ENCODE measurements at regions not wholly inside any gene's neighbourhood (a gene's known extent, or its start where the extent isn't known, plus 50 kb on each side); places are given as distances from the start of the nearest gene placed in this dataset.

DNA sequence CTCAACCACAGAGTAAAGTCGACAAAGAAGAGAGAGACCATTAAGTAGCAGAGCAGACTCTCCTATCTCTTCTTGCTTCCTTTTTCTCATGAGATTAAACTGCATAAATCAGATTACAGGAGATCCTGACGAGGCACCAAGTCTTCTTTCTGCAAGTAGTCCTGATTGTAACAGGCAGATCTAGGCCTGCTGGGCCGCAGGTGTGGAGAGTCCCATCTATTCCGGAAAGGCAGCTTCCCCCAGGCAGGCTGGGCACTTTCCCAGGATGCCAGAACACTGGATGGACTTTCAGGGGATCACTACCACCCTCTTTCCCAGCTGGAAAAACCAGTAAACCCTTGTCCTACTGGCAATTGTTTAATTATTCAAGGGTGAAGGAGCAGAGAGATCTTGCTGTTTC is 173.0 kb upstream of the CADM1 start:
- peak; percentile 29 for DNase-seq
- H3K4me3 ChIP-seq = no peak overlapping the region
- H3K27me3 ChIP-seq = no peaks in the 10 kb centered on the region
- TF ChIP-seq EP300 (IDR thresholded peaks at IDR 0.05) = no peak
- no peak for TF ChIP-seq POLR2A (IDR thresholded peaks at IDR 0.05)
- TF ChIP-seq POLR2AphosphoS5 (IDR thresholded peaks at IDR 0.05) = no peak
- TF ChIP-seq, protein P1, sequence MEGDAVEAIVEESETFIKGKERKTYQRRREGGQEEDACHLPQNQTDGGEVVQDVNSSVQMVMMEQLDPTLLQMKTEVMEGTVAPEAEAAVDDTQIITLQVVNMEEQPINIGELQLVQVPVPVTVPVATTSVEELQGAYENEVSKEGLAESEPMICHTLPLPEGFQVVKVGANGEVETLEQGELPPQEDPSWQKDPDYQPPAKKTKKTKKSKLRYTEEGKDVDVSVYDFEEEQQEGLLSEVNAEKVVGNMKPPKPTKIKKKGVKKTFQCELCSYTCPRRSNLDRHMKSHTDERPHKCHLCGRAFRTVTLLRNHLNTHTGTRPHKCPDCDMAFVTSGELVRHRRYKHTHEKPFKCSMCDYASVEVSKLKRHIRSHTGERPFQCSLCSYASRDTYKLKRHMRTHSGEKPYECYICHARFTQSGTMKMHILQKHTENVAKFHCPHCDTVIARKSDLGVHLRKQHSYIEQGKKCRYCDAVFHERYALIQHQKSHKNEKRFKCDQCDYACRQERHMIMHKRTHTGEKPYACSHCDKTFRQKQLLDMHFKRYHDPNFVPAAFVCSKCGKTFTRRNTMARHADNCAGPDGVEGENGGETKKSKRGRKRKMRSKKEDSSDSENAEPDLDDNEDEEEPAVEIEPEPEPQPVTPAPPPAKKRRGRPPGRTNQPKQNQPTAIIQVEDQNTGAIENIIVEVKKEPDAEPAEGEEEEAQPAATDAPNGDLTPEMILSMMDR (IDR thresholded peaks at IDR 0.05) = no peak
- intact Hi-C loops (cut with DNase I) = no loop called here
- H3K27ac ChIP-seq = no peak overlapping the region
- peaks cover 0 to 15% (median 0%) of the 10 kb centered on the region in 4 donors for H3K4me1 ChIP-seq
- WGBS, 2 donors = 83 to 86% methylated on average over 4 of the region's 4 CpGs
- H3K36me3 ChIP-seq = no peaks in the 10 kb centered on the region
- no peaks in the 10 kb centered on the region for H3K9me3 ChIP-seq

- peaks cover 0 to 15% (median 0%) of the 10 kb centered on the region in 4 donors for H3K4me1 ChIP-seq
- no peaks in the 10 kb centered on the region for H3K9me3 ChIP-seq
- no peak overlapping the region for H3K27ac ChIP-seq
- WGBS, 2 donors = 87 to 91% methylated on average over 4 of the region's 4 CpGs
- intact Hi-C loops (cut with DNase I) = no loop called here
- TF ChIP-seq, protein P1 (IDR thresholded peaks at IDR 0.05) = no peak
- no peak for TF ChIP-seq POLR2A (IDR thresholded peaks at IDR 0.05)
- no peak for DNase-seq
- H3K27me3 ChIP-seq = no peaks in the 10 kb centered on the region
- no peak overlapping the region for H3K4me3 ChIP-seq
- no peaks in the 10 kb centered on the region for H3K36me3 ChIP-seq
Observed at GRCh38 chr11:115676768-115677167, 172.6 kb upstream of the CADM1 start.

DNA sequence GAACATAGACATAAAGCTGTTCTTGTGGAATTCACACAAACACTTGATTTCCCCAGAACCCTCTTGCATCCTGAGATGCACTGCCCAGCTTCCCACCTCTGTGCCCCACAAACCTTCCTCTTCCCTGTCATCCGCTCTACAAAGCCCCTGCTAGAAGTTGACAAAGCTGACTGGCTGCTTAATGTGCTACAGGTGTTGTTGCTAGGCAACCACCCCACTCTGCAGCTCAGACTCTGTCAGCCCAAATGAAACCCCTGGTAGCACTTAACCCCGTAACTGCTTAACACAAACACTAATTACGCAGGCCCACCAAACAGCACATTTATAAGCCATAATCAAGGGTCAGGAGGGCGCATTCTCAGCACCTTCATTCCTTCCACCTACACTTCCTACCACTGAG is 172.0 kb upstream of the CADM1 start:
- intact Hi-C loops (cut with DNase I) = no loop called here
- no peak for TF ChIP-seq POLR2A (IDR thresholded peaks at IDR 0.05)
- no peak for TF ChIP-seq EP300 (IDR thresholded peaks at IDR 0.05)
- Histone ChIP-seq H3K9me3 (no peaks in the 10 kb centered on the region), H3K36me3 (no peaks in the 10 kb centered on the region), H3K4me1 (peaks cover 0 to 15% (median 0%) of the 10 kb centered on the region in 4 donors), H3K27ac (no peak overlapping the region), H3K27me3 (no peaks in the 10 kb centered on the region), H3K4me3 (no peak overlapping the region)
- 84 to 86% methylated on average over 4 of the region's 4 CpGs for WGBS, 2 donors
- peak; percentile 20 for DNase-seq

DNA sequence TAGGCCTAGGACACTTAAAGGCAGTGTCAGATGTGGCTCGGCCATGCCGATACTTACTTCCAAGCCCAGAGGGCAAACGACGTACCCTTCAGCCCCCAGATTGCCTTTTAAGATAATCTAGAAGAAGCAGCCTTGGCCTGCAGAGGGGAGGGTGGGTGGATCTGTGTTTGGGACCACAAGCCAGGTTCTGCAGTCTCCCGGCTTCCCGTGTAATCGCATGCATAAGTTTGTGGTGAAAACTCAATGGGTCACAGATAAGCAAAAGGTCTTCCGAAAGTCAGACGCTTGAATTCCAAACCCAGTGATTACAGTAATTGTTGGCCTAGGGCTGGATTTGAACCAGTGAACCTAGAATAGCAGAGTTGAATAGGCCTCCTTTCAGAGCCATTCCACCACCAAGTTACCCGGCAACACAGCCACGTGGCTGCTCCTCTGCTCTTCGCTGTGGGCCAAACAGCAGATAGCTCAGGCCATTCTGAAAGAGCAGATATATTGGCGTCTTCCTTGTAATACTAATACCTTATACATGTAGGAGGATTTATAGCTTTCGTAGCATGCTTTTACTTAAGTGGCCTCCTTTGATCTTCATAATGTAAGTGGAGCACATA is 170.8 kb upstream of the CADM1 start:
- Histone ChIP-seq H3K4me3 (no peak overlapping the region), H3K4me1 (peaks cover 0 to 15% (median 0%) of the 10 kb centered on the region in 4 donors), H3K9me3 (no peaks in the 10 kb centered on the region), H3K27me3 (no peaks in the 10 kb centered on the region), H3K27ac (no peak overlapping the region), H3K36me3 (no peaks in the 10 kb centered on the region)
- 94 to 95% methylated on average over 14 of the region's 14 CpGs for WGBS, 2 donors
- DNase-seq = peak; percentile 25
- TF ChIP-seq, protein P1 (IDR thresholded peaks at IDR 0.05) = no peak
- TF ChIP-seq EP300 (IDR thresholded peaks at IDR 0.05) = no peak
- TF ChIP-seq POLR2A (IDR thresholded peaks at IDR 0.05) = no peak
- no peak for TF ChIP-seq POLR2AphosphoS5 (IDR thresholded peaks at IDR 0.05)
- intact Hi-C loops (cut with DNase I) = no loop called here

DNA sequence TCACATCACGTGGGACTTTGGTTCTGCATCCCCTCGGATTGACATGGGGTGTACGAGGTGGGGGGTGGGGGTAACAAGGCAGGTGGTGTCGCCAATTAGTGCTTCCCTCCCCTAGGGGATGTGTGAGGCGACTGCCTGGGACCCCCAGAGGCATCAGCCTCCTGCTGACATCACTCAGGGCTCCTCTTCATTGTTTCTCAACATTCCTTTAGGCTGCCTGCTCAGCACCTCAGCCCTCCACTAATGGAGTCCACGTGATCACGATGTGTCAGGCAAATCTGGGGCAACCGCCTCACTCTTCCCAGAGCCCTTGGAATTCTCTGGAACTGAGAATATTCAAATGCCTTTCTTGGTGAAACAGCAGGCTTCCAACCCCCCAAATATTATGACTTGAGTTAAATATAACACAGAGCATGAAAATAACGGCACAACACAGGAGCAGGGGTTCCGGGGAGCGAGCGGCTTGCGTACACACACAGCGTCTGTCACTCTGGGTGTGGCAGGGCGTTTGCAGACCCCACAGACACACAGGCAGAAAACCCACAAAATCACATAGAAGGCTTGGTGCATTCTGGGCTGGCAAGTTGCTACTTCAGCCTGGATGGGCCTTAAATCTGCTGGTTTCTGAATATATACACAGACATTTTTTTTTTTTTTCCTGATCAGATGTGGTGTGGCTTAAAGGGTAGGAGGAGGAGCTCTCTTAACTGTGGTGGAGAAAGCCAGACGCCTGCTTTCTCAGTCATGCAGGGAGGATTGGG is 170.1 kb upstream of the CADM1 start:
- Histone ChIP-seq H3K9me3 (no peaks in the 10 kb centered on the region), H3K27ac (no peak overlapping the region), H3K4me3 (no peak overlapping the region), H3K27me3 (no peaks in the 10 kb centered on the region), H3K36me3 (no peaks in the 10 kb centered on the region), H3K4me1 (peaks cover 0 to 15% (median 0%) of the 10 kb centered on the region in 4 donors)
- 78 to 81% methylated on average over 16 of the region's 16 CpGs for whole genome bisulfite sequencing, 2 donors
- DNase-seq = peak; percentile 42
- intact Hi-C loops (cut with DNase I) = no loop called here
- no peak for TF ChIP-seq EP300 (IDR thresholded peaks at IDR 0.05)
- TF ChIP-seq, protein P1 (IDR thresholded peaks at IDR 0.05) = no peak
